Body of pancreas (tissue), 4 donors: ENCODE measurements at regions not wholly inside any gene's neighbourhood (a gene's known extent, or its start where the extent isn't known, plus 50 kb on each side); places are given as distances from the start of the nearest gene placed in this dataset.

Source experiments
- CTCF ChIP-seq, 7 experiments: fragments of 450-650 bp in 4 of 7; fragments of 200-600 bp in 3 of 7; sonication (generic) in 3 of 7; IDR thresholded peaks; one replicate each; pipeline ENCODE4 v1.5.1; 2016 to 2019; ENCODE audit warnings: antibody characterized with exemption in 7 of 7
- POLR2A ChIP-seq, 3 donors: fragments of 450-650 bp; IDR thresholded peaks; one replicate each; pipeline ENCODE4 v1.6.1; 2016; ENCODE audit warnings: antibody characterized with exemption in 3 of 3, mild to moderate bottlenecking in 2 of 3

GRCh38 chr9:86795047-86795442 lies 152.3 kb downstream of the GAS1 start:
- TF ChIP-seq CTCF (IDR thresholded peaks at IDR 0.05) (no peak), POLR2A (IDR thresholded peaks at IDR 0.05) (no peak)
